DOHH2 (cell line): ENCODE measurements at regions not wholly inside any gene's neighbourhood (a gene's known extent, or its start where the extent isn't known, plus 50 kb on each side); places are given as distances from the start of the nearest gene placed in this dataset.

ENCODE experiments used
- CTCF ChIP-seq: fragments of 200-600 bp; sonication (generic); IDR thresholded peaks from one replicate; pipeline ENCODE4 v1.5.1; 2014; ENCODE audit warnings: antibody characterized with exemption, mild to moderate bottlenecking, low read depth, low read length; ENCODE audit not compliant: poor library complexity, severe bottlenecking
- EZH2phosphoT487 ChIP-seq: fragments of 200-600 bp; sonication (generic); IDR thresholded peaks from 2 replicates; pipeline ENCODE4 v1.6.1; 2017; ENCODE audit warnings: borderline replicate concordance, mild to moderate bottlenecking, antibody characterized with exemption, low read length, moderate library complexity, mixed read lengths

- no peak for TF ChIP-seq EZH2phosphoT487
- no peak for TF ChIP-seq CTCF
Observed at GRCh38 chr3:72539856-72540255, 308.4 kb downstream of the SHQ1 start.
